ENCODE measurements at regions not wholly inside any gene's neighbourhood (a gene's known extent, or its start where the extent isn't known, plus 50 kb on each side); places are given as distances from the start of the nearest gene placed in this dataset.

- no peak overlapping the region for H3K4me3 ChIP-seq (replicated peaks in 1 of 3)
- TF ChIP-seq, protein P1, sequence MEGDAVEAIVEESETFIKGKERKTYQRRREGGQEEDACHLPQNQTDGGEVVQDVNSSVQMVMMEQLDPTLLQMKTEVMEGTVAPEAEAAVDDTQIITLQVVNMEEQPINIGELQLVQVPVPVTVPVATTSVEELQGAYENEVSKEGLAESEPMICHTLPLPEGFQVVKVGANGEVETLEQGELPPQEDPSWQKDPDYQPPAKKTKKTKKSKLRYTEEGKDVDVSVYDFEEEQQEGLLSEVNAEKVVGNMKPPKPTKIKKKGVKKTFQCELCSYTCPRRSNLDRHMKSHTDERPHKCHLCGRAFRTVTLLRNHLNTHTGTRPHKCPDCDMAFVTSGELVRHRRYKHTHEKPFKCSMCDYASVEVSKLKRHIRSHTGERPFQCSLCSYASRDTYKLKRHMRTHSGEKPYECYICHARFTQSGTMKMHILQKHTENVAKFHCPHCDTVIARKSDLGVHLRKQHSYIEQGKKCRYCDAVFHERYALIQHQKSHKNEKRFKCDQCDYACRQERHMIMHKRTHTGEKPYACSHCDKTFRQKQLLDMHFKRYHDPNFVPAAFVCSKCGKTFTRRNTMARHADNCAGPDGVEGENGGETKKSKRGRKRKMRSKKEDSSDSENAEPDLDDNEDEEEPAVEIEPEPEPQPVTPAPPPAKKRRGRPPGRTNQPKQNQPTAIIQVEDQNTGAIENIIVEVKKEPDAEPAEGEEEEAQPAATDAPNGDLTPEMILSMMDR (IDR thresholded peaks at IDR 0.05) = peak; percentile 71 to 98 (median 88)
- TF ChIP-seq POLR2A (IDR thresholded peaks at IDR 0.05) = no peak
- H3K36me3 ChIP-seq = no peaks in the 10 kb centered on the region
- WGBS, 2 donors = 15 to 18% methylated on average over 8 of the region's 8 CpGs
- no peak overlapping the region for H3K27ac ChIP-seq
- H3K9me3 ChIP-seq = no peaks in the 10 kb centered on the region
- DNase-seq = peak; percentile 98
- no peaks in the 10 kb centered on the region for H3K27me3 ChIP-seq
- peaks cover 3 to 11% of the 10 kb centered on the region in 2 donors for H3K4me1 ChIP-seq
- intact Hi-C loops (cut with DNase I) = no loop called here
Observed at GRCh38 chr1:75991497-75992114, 59.4 kb upstream of the ASB17 start.

- intact Hi-C loops (cut with DNase I) = no loop called here
- TF ChIP-seq POLR2A (IDR thresholded peaks at IDR 0.05) = no peak
- TF ChIP-seq, protein P1 (IDR thresholded peaks at IDR 0.05) = no peak
- WGBS, 2 donors = 58 to 75% methylated on average over 3 of the region's 3 CpGs
- H3K27ac ChIP-seq = no peak overlapping the region
- peaks cover 10 to 14% of the 10 kb centered on the region in 2 donors for H3K4me1 ChIP-seq
- no peaks in the 10 kb centered on the region for H3K27me3 ChIP-seq
- no peak for DNase-seq
- H3K9me3 ChIP-seq = no peaks in the 10 kb centered on the region
- no peak overlapping the region for H3K4me3 ChIP-seq (replicated peaks in 1 of 3)
- no peaks in the 10 kb centered on the region for H3K36me3 ChIP-seq
Observed at GRCh38 chr1:75992312-75992711, 60.1 kb upstream of the ASB17 start.

DNA sequence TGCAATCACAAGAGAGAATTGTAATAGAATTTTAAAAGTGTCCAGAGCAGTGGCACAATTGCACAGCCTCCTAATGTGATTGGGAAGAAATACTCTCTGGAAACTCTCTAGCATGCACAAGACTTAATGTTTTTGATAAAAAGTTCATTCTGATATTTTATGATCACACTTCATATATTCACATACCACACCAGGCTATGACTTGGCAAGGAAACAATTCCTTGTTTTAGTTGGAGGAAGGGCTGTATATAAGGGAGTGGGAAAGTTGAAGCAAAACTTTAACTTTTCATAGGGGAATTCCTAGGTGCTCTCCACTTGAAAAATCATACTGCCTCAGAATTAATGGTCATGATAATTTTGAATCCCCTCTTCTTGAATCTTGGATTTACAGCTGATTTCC, 61.5 kb upstream of the ASB17 start:
- Histone ChIP-seq H3K4me1 (peaks cover 14 to 15% of the 10 kb centered on the region in 2 donors), H3K36me3 (no peaks in the 10 kb centered on the region), H3K4me3 (replicated peaks in 1 of 3) (no peak overlapping the region), H3K9me3 (no peaks in the 10 kb centered on the region), H3K27ac (no peak overlapping the region), H3K27me3 (no peaks in the 10 kb centered on the region)
- DNase-seq = no peak
- intact Hi-C loops (cut with DNase I) = no loop called here
- TF ChIP-seq, protein P1 (IDR thresholded peaks at IDR 0.05) = no peak
- no peak for TF ChIP-seq POLR2A (IDR thresholded peaks at IDR 0.05)

DNA sequence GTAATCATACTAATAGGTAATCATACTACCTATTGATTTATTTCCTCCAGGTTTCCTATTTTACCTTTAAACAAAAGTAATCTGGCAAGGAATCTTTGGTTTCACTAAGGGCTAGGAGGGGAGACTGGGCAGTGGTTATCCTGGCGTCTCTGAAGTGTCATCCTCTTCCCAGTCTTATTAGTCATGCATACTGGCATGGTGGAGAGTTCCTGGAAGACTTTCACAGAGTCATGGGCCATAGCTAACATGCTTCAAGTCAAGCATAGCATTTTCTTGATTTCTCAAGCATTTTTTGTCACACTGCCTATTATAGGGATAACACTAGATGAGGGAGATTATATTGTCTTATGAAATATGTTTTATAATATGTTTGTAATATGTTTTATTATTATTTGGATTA, 64.0 kb upstream of the ASB17 start:
- Histone ChIP-seq H3K27me3 (no peaks in the 10 kb centered on the region), H3K9me3 (no peaks in the 10 kb centered on the region), H3K4me3 (replicated peaks in 1 of 3) (no peak overlapping the region), H3K4me1 (peaks cover 14 to 15% of the 10 kb centered on the region in 2 donors), H3K27ac (peak overlapping the region; percentile 56 to 82 (median 63)), H3K36me3 (no peaks in the 10 kb centered on the region)
- no peak for TF ChIP-seq POLR2A (IDR thresholded peaks at IDR 0.05)
- TF ChIP-seq, protein P1 (IDR thresholded peaks at IDR 0.05) = no peak
- 28 to 41% methylated on average over 1 of the region's 1 CpG for WGBS, 2 donors
- peak; percentile 64 to 69 for DNase-seq
- intact Hi-C loops (cut with DNase I) = no loop called here

DNA sequence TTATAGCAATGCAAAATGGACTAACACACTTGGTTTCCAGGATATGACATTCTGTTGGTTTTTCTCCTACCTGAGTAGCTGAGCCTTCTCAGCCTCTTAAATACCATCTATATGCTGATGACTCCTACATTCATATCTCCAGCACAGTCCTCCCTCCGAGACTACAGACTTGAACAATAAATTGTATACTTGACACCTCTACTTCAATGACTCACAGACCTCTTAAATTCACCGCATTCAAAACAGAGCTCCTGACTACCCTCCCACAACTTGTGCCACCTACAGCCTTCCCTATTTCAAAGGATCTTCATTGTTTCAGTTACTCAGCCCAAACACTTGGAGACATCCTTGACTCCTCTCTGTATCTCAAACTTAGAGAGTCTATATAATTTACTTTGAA, 66.8 kb upstream of the ASB17 start:
- H3K4me1 ChIP-seq = peaks cover 15 to 22% of the 10 kb centered on the region in 2 donors

More for the DNA sequence above, 66.8 kb upstream of the ASB17 start:
- no peak for DNase-seq
- TF ChIP-seq POLR2A (IDR thresholded peaks at IDR 0.05) = no peak
- TF ChIP-seq, protein P1 (IDR thresholded peaks at IDR 0.05) = no peak
- Histone ChIP-seq H3K9me3 (no peaks in the 10 kb centered on the region), H3K27me3 (no peaks in the 10 kb centered on the region), H3K36me3 (no peaks in the 10 kb centered on the region), H3K27ac (no peak overlapping the region), H3K4me3 (replicated peaks in 1 of 3) (no peak overlapping the region)
- 92 to 93% methylated on average over 2 of the region's 2 CpGs for WGBS, 2 donors
- intact Hi-C loops (cut with DNase I) = no loop called here
